ENCODE measurements at regions not wholly inside any gene's neighbourhood (a gene's known extent, or its start where the extent isn't known, plus 50 kb on each side); places are given as distances from the start of the nearest gene placed in this dataset.
"Not testable (repeated sequence)": the region's sequence is repeated elsewhere in the genome, so short reads cannot be mapped to it uniquely, and the experiment has no call there.

- DNase-seq (ENCODE audit: low spot score), result not testable (repeated sequence)
Measured at GRCh38 chr10:62928763-62929162, 112.6 kb upstream of the EGR2 start.

- DNase-seq (ENCODE audit: low spot score), result no peak
Measured at GRCh38 chr10:62926407-62926806, 110.2 kb upstream of the EGR2 start.

DNA sequence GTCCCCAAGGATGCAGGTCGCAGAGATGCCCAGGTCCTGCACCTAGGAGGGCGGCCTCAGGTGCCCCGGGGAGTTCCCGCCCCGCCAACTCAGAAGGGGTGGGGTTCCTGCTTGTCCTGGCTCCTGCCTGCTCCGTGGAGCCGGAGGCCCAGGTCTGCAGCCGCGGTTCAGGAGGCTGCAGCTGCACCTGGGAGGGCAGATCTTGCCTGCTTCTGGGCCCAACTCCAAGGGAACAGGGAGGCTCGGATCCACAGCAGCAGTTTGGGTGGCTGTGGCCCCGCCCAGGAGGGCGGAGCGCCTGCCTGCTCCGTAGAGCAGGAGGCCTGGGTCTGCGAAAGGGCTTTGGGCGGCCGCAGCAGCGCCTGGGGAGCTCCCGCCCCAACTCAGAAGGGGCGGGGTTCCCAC lies 108.2 kb upstream of the EGR2 start:
- DNase-seq (ENCODE audit: low spot score), result no peak

GRCh38 chr10:62919776-62920175 lies 103.6 kb upstream of the EGR2 start:
- DNase-seq (ENCODE audit: low spot score), result no peak

DNA sequence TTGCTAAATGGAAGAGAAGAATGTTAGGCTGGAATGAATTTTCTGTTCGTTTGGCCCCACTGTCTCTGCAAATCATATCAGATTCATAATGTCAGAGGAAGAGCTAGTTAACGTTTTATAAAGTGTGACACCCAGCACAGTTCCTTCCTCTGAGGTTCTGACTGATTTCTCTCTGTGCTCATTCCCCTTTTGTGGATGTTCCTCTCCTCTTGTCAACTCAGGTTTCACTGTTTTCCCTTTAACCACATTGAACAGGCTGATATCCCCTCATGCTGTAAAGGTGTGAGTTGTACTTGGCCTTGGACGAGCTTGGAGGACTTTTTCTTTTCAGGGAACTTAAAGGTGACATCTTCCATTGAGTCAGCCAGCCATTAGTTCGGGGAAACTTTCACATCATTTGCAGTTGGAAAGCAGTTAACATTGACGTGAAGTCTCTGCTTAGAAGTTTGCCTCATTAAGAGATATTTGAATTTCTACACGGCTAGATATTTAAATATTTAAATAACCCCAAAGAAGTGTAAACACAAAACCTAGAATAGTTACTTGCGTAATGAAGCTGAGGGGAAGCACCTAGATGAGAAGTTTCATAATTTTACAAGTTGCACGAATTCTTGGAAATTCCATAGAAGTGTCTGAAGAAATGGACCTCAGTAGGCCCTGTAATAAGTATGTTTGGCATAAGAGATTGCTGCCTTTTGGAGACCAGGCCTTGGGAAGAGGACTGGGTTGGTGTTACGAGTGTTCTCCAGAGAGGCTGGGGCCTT lies 101.5 kb upstream of the EGR2 start:
- DNase-seq (ENCODE audit: low spot score), result no peak

DNA sequence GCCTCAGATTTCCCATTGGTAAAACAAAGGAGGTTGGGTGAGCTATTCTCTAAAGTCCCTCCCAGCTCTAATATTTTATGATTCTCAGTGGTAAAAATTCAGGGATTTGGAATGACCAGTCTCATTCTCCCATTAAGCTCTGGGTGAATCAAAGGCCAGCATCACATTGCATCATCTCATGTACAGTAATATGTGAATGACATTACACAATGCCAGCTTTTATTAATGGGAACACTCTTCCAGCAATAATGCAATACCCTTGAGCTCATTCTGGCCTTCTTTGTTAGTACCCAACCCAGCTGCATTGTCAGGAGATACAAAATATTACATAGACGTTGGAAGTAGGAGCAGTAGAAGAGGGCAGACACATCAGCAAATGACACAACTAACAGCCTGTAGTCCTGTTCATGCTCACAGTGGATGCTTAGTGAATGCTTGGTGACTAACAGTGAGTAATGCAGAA lies 100.0 kb upstream of the EGR2 start:
- DNase-seq (ENCODE audit: low spot score), result peak; percentile 77

GRCh38 chr10:62915158-62915557 lies 99.0 kb upstream of the EGR2 start:
- no peak for DNase-seq (ENCODE audit: low spot score)

GRCh38 chr10:62912086-62912485 lies 95.9 kb upstream of the EGR2 start:
- no peak for DNase-seq (ENCODE audit: low spot score)

- DNase-seq (ENCODE audit: low spot score), result no peak
Measured at GRCh38 chr10:62911210-62911963, 95.2 kb upstream of the EGR2 start.

- no peak for DNase-seq (ENCODE audit: low spot score)
Measured at GRCh38 chr10:62907470-62908212, 91.5 kb upstream of the EGR2 start.

GRCh38 chr10:62904281-62904875 lies 88.2 kb upstream of the EGR2 start:
- no peak for DNase-seq (ENCODE audit: low spot score)

DNA sequence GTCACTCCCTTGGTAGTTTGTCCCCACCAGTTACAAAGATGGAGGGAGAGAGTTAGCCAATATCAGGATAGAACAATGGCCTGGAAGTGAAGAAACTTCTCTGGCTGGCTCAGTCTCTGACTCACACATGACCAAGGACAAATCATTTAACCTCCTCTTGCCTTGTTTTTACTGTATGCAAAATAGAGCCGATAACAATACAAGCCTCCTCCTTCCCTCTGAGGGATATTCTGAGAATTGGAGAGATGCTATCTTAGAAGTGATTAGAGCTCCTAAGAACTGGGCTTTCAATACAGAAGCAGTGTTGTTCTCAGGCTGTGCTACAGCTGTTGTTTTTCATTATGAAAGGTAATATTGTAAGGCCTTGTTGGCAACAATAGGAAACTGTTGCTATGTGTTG lies 87.7 kb upstream of the EGR2 start:
- peak; percentile 38 for DNase-seq (ENCODE audit: low spot score)

DNA sequence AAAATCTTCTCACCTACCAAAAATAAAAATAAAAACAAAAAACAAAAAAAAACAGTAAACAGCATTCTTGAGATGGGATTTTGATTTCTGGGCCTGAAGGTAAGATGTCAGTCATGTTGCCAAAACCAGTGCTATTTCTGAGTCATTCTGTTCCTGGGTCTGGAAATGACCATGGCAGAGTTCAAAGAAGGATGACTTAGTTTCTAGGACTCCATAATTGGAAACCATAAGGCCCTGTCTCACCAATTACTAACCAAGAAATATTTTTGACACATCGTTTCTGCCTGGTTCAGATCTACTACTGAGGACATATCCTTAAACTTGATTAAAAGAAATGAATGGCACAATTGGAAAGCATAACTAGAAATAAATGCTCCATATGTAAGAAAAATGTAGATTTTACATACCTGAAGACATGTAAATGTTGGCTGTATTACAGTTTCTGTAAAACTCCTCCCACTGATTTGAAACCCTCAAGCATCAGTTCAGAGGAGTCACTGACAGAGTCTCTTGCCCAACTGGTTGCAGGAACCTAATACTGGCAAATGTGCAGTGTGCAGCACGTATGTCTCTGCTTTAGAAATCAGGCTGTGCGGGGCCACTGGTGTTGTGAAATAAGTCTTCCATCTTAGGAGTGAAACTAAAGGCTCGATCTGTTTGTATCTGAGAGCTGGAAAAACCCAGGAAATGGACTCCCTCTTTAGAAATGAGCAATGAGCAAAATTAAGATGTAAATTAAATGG lies 84.8 kb upstream of the EGR2 start:
- no peak for DNase-seq (ENCODE audit: low spot score)

GRCh38 chr10:62899311-62899710 lies 83.1 kb upstream of the EGR2 start:
- DNase-seq (ENCODE audit: low spot score), result no peak

- DNase-seq (ENCODE audit: low spot score), result peak; percentile 33
Measured at GRCh38 chr10:62895063-62895462, 78.9 kb upstream of the EGR2 start.

- DNase-seq (ENCODE audit: low spot score), result no peak
Measured at GRCh38 chr10:62894156-62894555, 78.0 kb upstream of the EGR2 start.

DNA sequence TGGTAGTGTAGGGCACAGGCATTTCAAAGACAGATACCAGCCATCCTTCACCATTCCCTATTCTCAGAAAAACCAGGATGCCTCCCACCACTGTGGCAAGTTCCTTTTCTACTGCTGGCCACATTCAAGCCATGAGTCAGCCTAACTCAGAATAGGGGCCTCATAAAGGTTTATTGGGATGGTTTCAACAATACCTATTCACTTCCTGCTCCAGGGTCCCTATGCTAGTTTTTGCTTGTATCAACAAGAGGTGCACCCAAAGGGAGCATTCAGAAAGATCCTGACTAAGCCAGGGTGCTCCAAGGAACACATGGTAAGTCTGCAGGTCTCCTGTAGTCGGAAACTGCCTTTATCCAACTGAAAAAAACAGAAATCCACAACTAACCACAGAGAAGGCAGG lies 76.9 kb upstream of the EGR2 start:
- DNase-seq (ENCODE audit: low spot score), result no peak

DNA sequence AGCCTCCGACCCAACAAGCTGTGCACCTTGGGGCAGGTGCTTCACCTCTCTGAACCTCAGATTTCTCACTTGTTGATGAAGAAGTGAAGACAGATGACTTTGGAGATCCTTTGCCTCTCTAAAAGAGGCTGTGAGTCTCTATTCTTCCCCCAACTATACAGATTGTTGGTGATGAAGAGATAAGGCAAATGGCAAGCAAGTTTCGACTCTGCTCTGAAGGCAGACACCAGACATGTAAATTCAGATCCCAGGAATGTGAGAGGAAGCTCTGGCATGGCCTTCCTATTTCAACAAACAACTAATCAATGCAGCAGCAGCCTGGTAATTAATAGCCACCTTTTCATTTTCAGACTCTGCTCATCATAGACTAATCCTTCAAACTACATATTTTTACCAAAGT lies 74.2 kb upstream of the EGR2 start:
- no peak for DNase-seq (ENCODE audit: low spot score)

DNA sequence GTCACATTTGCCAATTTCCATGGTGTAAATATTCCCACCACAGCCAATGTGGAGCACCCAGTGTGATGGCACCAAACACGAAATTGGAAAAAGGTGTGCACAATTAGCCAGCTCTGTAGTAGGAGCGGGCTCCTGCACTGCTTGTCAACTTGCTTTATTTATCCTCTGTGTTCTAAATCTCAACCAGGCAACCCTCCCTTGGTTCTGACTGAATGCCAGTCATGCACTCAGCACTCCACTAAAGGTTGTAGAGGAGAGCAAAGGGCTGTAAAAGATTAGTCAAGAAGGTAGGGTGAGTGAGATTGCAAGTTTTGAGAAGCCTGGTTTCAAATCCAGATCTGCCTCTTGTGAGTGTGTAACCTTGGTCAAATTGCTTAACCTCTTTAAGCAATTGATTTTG lies 71.5 kb upstream of the EGR2 start:
- no peak for DNase-seq (ENCODE audit: low spot score)

DNA sequence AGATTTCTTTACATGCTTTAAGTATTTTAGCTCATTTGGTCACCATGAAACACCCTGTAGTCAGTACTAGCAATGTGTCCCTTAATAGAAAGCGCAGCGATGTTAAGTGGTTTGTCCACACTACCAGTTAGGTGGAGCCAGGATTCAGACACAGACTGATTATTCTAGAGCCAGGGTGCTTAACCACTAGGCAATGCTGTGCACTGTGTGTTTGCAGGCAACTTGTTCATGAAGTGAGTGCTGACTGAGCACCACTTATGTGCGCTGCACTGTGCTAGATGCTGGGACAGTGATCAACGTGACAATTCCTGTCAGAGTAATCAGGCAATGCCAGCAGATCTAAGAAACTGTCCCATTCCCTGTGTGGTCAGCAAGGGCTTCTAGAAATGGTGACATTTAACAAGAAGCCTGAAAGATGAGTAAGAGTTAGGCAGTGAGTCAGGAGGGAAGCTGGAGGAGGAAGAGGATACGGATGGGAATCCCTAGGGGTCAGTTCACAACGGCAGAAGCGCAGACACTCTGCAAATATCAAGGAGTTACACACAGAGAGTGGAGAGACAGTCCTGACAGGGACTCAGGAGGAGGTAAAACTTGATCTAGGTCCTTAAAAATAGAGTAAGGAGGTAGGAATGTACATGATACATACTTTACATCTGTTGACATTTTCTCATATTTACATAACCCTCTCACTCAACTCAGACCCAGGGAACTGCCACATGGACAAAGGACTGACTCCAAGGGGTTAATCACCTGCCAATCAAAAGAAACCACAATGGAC lies 69.7 kb upstream of the EGR2 start:
- DNase-seq (ENCODE audit: low spot score), result peak; percentile 59

GRCh38 chr10:62880162-62880561 lies 64.0 kb upstream of the EGR2 start:
- DNase-seq (ENCODE audit: low spot score), result no peak

All from GM03348 (cell line).